IMR-90 (cell line): ENCODE measurements at regions not wholly inside any gene's neighbourhood (a gene's known extent, or its start where the extent isn't known, plus 50 kb on each side); places are given as distances from the start of the nearest gene placed in this dataset.

Experiments used
- ATAC-seq: fragments of 200-7000 bp; cut with Tn5 transposase; 2 replicates; pipeline ENCODE4 v1.9.1; 2020; ENCODE audit warnings: low read depth, mild to moderate bottlenecking, moderate library complexity
- BruUV-seq: library from RNA; stranded (reverse); fragments of 400-500 nt; replicated peaks from 2 replicates; lab custom pipeline; 2021; lab: Mats Ljungman, UMichigan
- CTCF ChIA-PET: fragments of 300-600 bp; formaldehyde crosslinking; extraction: SDS; loops from one replicate; lab custom pipeline; 2021; ENCODE audit warnings: antibody characterized with exemption; lab: Yijun Ruan, JAX
- POLR2A ChIA-PET: fragments of 300-600 bp; sonication (Branson Sonifier 250); formaldehyde crosslinking; loops from one replicate; lab custom pipeline; 2022; ENCODE audit warnings: antibody characterized with exemption; ENCODE audit not compliant: unreplicated experiment; lab: Charles Lee
- DNase-seq: peaks from one replicate; pipeline ENCODE4 v3.0.0; 2013
- H2AFZ ChIP-seq: replicated peaks from 2 replicates; pipeline ENCODE3; 2013; ENCODE audit warnings: low read length, mild to moderate bottlenecking; ENCODE audit not compliant: poor library complexity
- H2AK5ac ChIP-seq: 2 replicates; pipeline ENCODE4 v1.6.1; 2013; ENCODE audit warnings: low read depth, low read length, inconsistent platforms
- H2AK9ac ChIP-seq: replicated peaks from 2 replicates; pipeline ENCODE3; 2013; ENCODE audit warnings: mild to moderate bottlenecking, low read depth, low read length, moderate library complexity; ENCODE audit not compliant: poor library complexity
- H2BK120ac ChIP-seq: 2 replicates; pipeline ENCODE4 v1.6.1; 2013; ENCODE audit warnings: low read depth, low read length, inconsistent platforms
- H2BK15ac ChIP-seq: 3 replicates; pipeline ENCODE4 v1.6.1; 2013; ENCODE audit warnings: low read depth, low read length, inconsistent platforms
- H2BK20ac ChIP-seq: 2 replicates; pipeline ENCODE4 v1.6.1; 2013; ENCODE audit warnings: low read depth, mild to moderate bottlenecking, inconsistent platforms, low read length, moderate library complexity
- H2BK5ac ChIP-seq: 2 replicates; pipeline ENCODE4 v1.6.1; 2013; ENCODE audit warnings: mild to moderate bottlenecking, low read depth, low read length, inconsistent platforms; ENCODE audit not compliant: poor library complexity, severe bottlenecking
- H3K14ac ChIP-seq: replicated peaks from 2 replicates; pipeline ENCODE4 v1.6.1; 2013; ENCODE audit warnings: low read depth, low read length, inconsistent platforms
- H3K18ac ChIP-seq: 2 replicates; pipeline ENCODE4 v1.6.1; 2013; ENCODE audit warnings: low read depth, low read length, control low read depth
- H3K23ac ChIP-seq: 2 replicates; pipeline ENCODE4 v1.6.1; 2013; ENCODE audit warnings: low read depth, low read length, inconsistent platforms
- H3K27ac ChIP-seq: 2 replicates; pipeline ENCODE4 v1.5.1; 2013; ENCODE audit warnings: mild to moderate bottlenecking, control low read depth, low read length; ENCODE audit not compliant: insufficient read depth
- H3K27me3 ChIP-seq: 2 replicates; pipeline ENCODE4 v1.6.1; 2013; ENCODE audit warnings: low read length; ENCODE audit not compliant: control insufficient read depth, insufficient read depth
- H3K36me3 ChIP-seq: 2 replicates; pipeline ENCODE4 v1.6.1; 2013; ENCODE audit warnings: low read length, mixed read lengths; ENCODE audit not compliant: control insufficient read depth, insufficient read depth
- H3K4ac ChIP-seq: 2 replicates; pipeline ENCODE4 v1.6.1; 2013; ENCODE audit warnings: low read depth, low read length, inconsistent platforms
- H3K4me1 ChIP-seq: 2 replicates; pipeline ENCODE4 v1.6.1; 2013; ENCODE audit warnings: low read length, mixed read lengths; ENCODE audit not compliant: control insufficient read depth, insufficient read depth
- H3K4me2 ChIP-seq: 2 replicates; pipeline ENCODE4 v1.6.1; 2013; ENCODE audit warnings: low read depth, mild to moderate bottlenecking, control low read depth, low read length, moderate library complexity
- H3K4me3 ChIP-seq: 2 replicates; pipeline ENCODE4 v1.5.1; 2013; ENCODE audit warnings: low read depth, mild to moderate bottlenecking, control low read depth, low read length, moderate library complexity; ENCODE audit not compliant: insufficient read depth
- H3K56ac ChIP-seq: 2 replicates; pipeline ENCODE4 v1.6.1; 2013; ENCODE audit warnings: low read length, inconsistent platforms; ENCODE audit not compliant: insufficient read depth; ENCODE audit errors: extremely low read depth
- H3K79me1 ChIP-seq, 2 experiments: 2 replicates each; pipeline ENCODE4 v1.6.1; 2013; ENCODE audit warnings: low read length in 2 of 2, inconsistent platforms in 1 of 2, low read depth in 1 of 2
- H3K9ac ChIP-seq: 2 replicates; pipeline ENCODE4 v1.6.1; 2013; ENCODE audit warnings: low read depth, low read length, control low read depth
- H3K9me1 ChIP-seq: 2 replicates; pipeline ENCODE4 v1.6.1; 2013; ENCODE audit warnings: low read length, inconsistent platforms; ENCODE audit not compliant: insufficient read depth
- H3K9me3 ChIP-seq: 2 replicates; pipeline ENCODE4 v1.6.1; 2013; ENCODE audit warnings: low read length; ENCODE audit not compliant: control insufficient read depth, insufficient read depth
- H4K20me1 ChIP-seq: 2 replicates; pipeline ENCODE4 v1.6.1; 2013; ENCODE audit warnings: low read length, inconsistent platforms; ENCODE audit not compliant: insufficient read depth
- H4K5ac ChIP-seq: 2 replicates; pipeline ENCODE4 v1.6.1; 2013; ENCODE audit warnings: mild to moderate bottlenecking, low read depth, low read length, control low read depth
- H4K8ac ChIP-seq, 2 experiments: 2 replicates each; pipeline ENCODE4 v1.6.1; 2013; ENCODE audit warnings: low read depth in 2 of 2, low read length in 2 of 2, control low read depth in 1 of 2, inconsistent platforms in 1 of 2
- H4K91ac ChIP-seq: 2 replicates; pipeline ENCODE4 v1.6.1; 2013; ENCODE audit warnings: low read depth, low read length, inconsistent platforms; ENCODE audit not compliant: insufficient read depth
- BHLHE40 ChIP-seq: fragments of 150-350 bp; IDR thresholded peaks from 2 replicates; pipeline ENCODE4 v1.6.1; 2016; ENCODE audit warnings: mild to moderate bottlenecking, low read depth, low read length
- MAFK ChIP-seq: IDR thresholded peaks from 2 replicates; pipeline ENCODE4 v1.6.1; 2012; ENCODE audit warnings: low read depth, low read length, improper control_type of control experiment
- MXI1 ChIP-seq: IDR thresholded peaks from 2 replicates; pipeline ENCODE4 v1.6.1; 2012; ENCODE audit warnings: low read depth, mild to moderate bottlenecking, low read length, moderate library complexity, borderline replicate concordance
- NFE2L2 ChIP-seq: fragments of 150-350 bp; IDR thresholded peaks from 2 replicates; pipeline ENCODE4 v1.6.1; 2016; ENCODE audit warnings: low read depth, mild to moderate bottlenecking, low read length
- POLR2A ChIP-seq: IDR thresholded peaks from 2 replicates; pipeline ENCODE4 v1.6.1; 2012; ENCODE audit warnings: mild to moderate bottlenecking, low read depth, low read length
- RAD21 ChIP-seq: IDR thresholded peaks from 2 replicates; pipeline ENCODE4 v1.6.1; 2012; ENCODE audit warnings: low read length, improper control_type of control experiment
- RCOR1 ChIP-seq: IDR thresholded peaks from 2 replicates; pipeline ENCODE4 v1.6.1; 2012; ENCODE audit warnings: mild to moderate bottlenecking, low read length, improper control_type of control experiment; ENCODE audit not compliant: insufficient replicate concordance
- RFX5 ChIP-seq: IDR thresholded peaks from 2 replicates; pipeline ENCODE4 v1.8.0; 2012; ENCODE audit warnings: low read depth, mild to moderate bottlenecking, low read length, moderate library complexity
- USF2 ChIP-seq: fragments of 150-350 bp; IDR thresholded peaks from 2 replicates; pipeline ENCODE4 v1.6.1; 2017; ENCODE audit warnings: mild to moderate bottlenecking, antibody characterized with exemption, low read length, low read depth
- WGBS, 2 experiments: methylation state at CpG; one replicate each; pipeline versions ENCODE4 v1.1.5 to v1.1.7; 2013; ENCODE audit warnings: missing lambda C conversion rate in 2 of 2; ENCODE audit not compliant: insufficient read length in 1 of 2; ENCODE audit errors: extremely low coverage in 2 of 2; 5-methylcytosine and 5-hydroxymethylcytosine counted together
- dilution Hi-C: fragments of 300-500 bp; cut with HindIII; formaldehyde crosslinking; loops from one replicate; pipeline ENCODE4 v1.14.3; 2018; ENCODE audit warnings: low sequenced_read_pairs; ENCODE audit not compliant: unreplicated experiment
- in situ Hi-C: fragments of 300-500 bp; cut with MboI; formaldehyde crosslinking; loops from 3 replicates; pipeline ENCODE4 v1.14.3; 2019; ENCODE audit warnings: low sequenced_read_pairs, inconsistent platforms, mixed read lengths
- intact Hi-C: fragments of 100-400 bp; cut with micrococcal nuclease; formaldehyde crosslinking; loops from 2 replicates; pipeline ENCODE4 v1.10.0; 2022

GRCh38 chr13:70720386-70720785 is 612.1 kb upstream of the KLHL1 start:
- in situ Hi-C loops = no loop called here
- no peaks in the 10 kb centered on the region for H3K27me3 ChIP-seq
- H3K9ac ChIP-seq = no peak overlapping the region
- no peak overlapping the region for H2BK15ac ChIP-seq
- H3K4ac ChIP-seq = no peak overlapping the region
- no peaks in the 10 kb centered on the region for H3K36me3 ChIP-seq
- ChIA-PET CTCF (no interaction called here), POLR2A (no interaction called here)
- H2AK5ac ChIP-seq = no peak overlapping the region
- dilution Hi-C loops = no loop called here
- H2BK20ac ChIP-seq = no peak overlapping the region
- TF ChIP-seq USF2 = no peak
- no peak for TF ChIP-seq BHLHE40
- TF ChIP-seq POLR2A = no peak
- TF ChIP-seq NFE2L2 = no peak
- no peak for TF ChIP-seq RFX5
- TF ChIP-seq MXI1 = no peak
- TF ChIP-seq MAFK = no peak
- no peak for TF ChIP-seq RCOR1
- no peak for TF ChIP-seq RAD21
- intact Hi-C loops = no loop called here
- H3K4me1 ChIP-seq = no peaks in the 10 kb centered on the region
- no peak overlapping the region for H2AK9ac ChIP-seq
- no peak for DNase-seq
- no peaks in the 10 kb centered on the region for H4K20me1 ChIP-seq
- H3K56ac ChIP-seq = no peak overlapping the region
- H3K4me2 ChIP-seq = no peak overlapping the region
- H3K79me1 ChIP-seq = no peaks in the 10 kb centered on the region
- H4K91ac ChIP-seq = no peak overlapping the region
- no peak overlapping the region for H2BK5ac ChIP-seq
- no peaks in the 10 kb centered on the region for H3K9me1 ChIP-seq
- H2AFZ ChIP-seq = no peak overlapping the region
- no peaks in the 10 kb centered on the region for H3K9me3 ChIP-seq
- H3K18ac ChIP-seq = no peak overlapping the region
- no peak overlapping the region for H3K27ac ChIP-seq
- no peak overlapping the region for H3K4me3 ChIP-seq
- BruUV-seq = no TSS peak
- H3K23ac ChIP-seq = no peak overlapping the region
- no peak overlapping the region for H4K5ac ChIP-seq
- no CpG with 5 or more reads among the region's 1 CpG for WGBS, 2 experiments
- no peak for ATAC-seq
- H4K8ac ChIP-seq = no peak overlapping the region
- H3K14ac ChIP-seq = no peak overlapping the region
- H2BK120ac ChIP-seq = no peak overlapping the region
